Osteoblast (primary cell): ENCODE measurements at regions not wholly inside any gene's neighbourhood (a gene's known extent, or its start where the extent isn't known, plus 50 kb on each side); places are given as distances from the start of the nearest gene placed in this dataset.
"Not testable (repeated sequence)": the region's sequence is repeated elsewhere in the genome, so short reads cannot be mapped to it uniquely, and the experiment has no call there.

ENCODE experiments used
- DNase-seq: peaks from one replicate; pipeline ENCODE4 v3.0.0; 2011; ENCODE audit warnings: low spot score, mixed read lengths; ENCODE audit not compliant: insufficient read length; ENCODE audit errors: missing footprints
- H2AFZ ChIP-seq: 2 replicates; pipeline ENCODE4 v1.6.0; 2011; ENCODE audit warnings: mild to moderate bottlenecking, low read length
- H3K27ac ChIP-seq: 2 replicates; pipeline ENCODE4 v1.5.1; 2011; ENCODE audit warnings: mild to moderate bottlenecking, low read depth, low read length, moderate library complexity
- H3K27me3 ChIP-seq: 2 replicates; pipeline ENCODE4 v1.6.0; 2012; ENCODE audit warnings: mild to moderate bottlenecking, control low read depth, inconsistent platforms, low read length, moderate library complexity; ENCODE audit not compliant: insufficient read depth
- H3K36me3 ChIP-seq: 2 replicates; pipeline ENCODE4 v1.5.1; 2011; ENCODE audit warnings: mild to moderate bottlenecking, low read length, control low read depth, moderate library complexity; ENCODE audit not compliant: insufficient read depth
- H3K4me1 ChIP-seq: 2 replicates; pipeline ENCODE4 v1.5.1; 2011; ENCODE audit warnings: mild to moderate bottlenecking, low read length, control low read depth, moderate library complexity; ENCODE audit not compliant: insufficient read depth
- H3K4me2 ChIP-seq: 2 replicates; pipeline ENCODE4 v1.6.0; 2011; ENCODE audit warnings: mild to moderate bottlenecking, low read length; ENCODE audit not compliant: insufficient read depth
- H3K4me3 ChIP-seq: fragments of 200-600 bp; sonication (generic); 3 replicates; pipeline ENCODE4 v1.5.1; 2012; ENCODE audit warnings: mild to moderate bottlenecking, low read length, inconsistent platforms; ENCODE audit not compliant: insufficient read depth
- H3K79me2 ChIP-seq: 2 replicates; pipeline ENCODE4 v1.6.0; 2012; ENCODE audit warnings: mild to moderate bottlenecking, low read length, control low read depth, inconsistent platforms; ENCODE audit not compliant: insufficient read depth
- H3K9me3 ChIP-seq: 2 replicates; pipeline ENCODE4 v1.5.1; 2011; ENCODE audit warnings: low read depth, low read length, control low read depth
- H4K20me1 ChIP-seq: 2 replicates; pipeline ENCODE4 v1.6.0; 2012; ENCODE audit warnings: mild to moderate bottlenecking, low read length, control low read depth; ENCODE audit not compliant: insufficient read depth
- TF ChIP-seq, protein P1 (sequence below): IDR thresholded peaks from 2 replicates; pipeline ENCODE4 v1.5.1; 2011; ENCODE audit warnings: mild to moderate bottlenecking, low read depth, low read length, moderate library complexity; ENCODE audit errors: extremely low read depth

DNA sequence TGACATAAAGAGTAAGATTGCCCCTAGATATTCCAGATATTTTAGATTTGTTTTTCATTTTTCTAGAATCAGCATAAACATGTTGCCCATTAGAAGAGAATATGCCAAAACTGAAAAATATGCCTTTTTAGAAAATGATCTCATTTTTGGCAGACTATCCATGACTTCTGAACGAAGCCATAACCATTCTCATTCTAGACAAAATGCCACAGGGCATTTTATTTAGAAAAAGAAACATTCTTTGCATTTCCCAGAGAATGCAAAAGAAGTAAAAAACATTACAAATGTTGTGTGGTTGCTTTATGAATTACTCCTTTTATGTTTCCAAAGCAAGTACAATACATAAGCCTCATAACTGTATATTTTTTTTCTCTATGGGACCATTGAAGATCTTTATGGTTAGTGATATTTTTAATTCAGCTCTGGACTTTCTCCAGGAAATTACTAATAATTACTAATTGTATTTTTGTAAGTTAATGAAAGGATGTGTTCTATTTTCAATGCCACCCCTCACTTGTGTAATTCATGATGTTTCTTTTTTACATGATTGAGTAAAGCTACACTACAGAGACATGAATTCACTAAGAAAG, 109.6 kb upstream of the SEM1 start:
- TF ChIP-seq, protein P1, sequence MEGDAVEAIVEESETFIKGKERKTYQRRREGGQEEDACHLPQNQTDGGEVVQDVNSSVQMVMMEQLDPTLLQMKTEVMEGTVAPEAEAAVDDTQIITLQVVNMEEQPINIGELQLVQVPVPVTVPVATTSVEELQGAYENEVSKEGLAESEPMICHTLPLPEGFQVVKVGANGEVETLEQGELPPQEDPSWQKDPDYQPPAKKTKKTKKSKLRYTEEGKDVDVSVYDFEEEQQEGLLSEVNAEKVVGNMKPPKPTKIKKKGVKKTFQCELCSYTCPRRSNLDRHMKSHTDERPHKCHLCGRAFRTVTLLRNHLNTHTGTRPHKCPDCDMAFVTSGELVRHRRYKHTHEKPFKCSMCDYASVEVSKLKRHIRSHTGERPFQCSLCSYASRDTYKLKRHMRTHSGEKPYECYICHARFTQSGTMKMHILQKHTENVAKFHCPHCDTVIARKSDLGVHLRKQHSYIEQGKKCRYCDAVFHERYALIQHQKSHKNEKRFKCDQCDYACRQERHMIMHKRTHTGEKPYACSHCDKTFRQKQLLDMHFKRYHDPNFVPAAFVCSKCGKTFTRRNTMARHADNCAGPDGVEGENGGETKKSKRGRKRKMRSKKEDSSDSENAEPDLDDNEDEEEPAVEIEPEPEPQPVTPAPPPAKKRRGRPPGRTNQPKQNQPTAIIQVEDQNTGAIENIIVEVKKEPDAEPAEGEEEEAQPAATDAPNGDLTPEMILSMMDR: no peak
- Histone ChIP-seq H3K36me3 (no peaks in the 10 kb centered on the region), H3K27me3 (no peaks in the 10 kb centered on the region), H3K4me3 (no peak overlapping the region), H3K4me1 (peaks cover 6% of the 10 kb centered on the region), H3K27ac (no peak overlapping the region), H3K4me2 (no peak overlapping the region), H4K20me1 (no peaks in the 10 kb centered on the region), H3K79me2 (no peaks in the 10 kb centered on the region), H2AFZ (no peak overlapping the region), H3K9me3 (no peaks in the 10 kb centered on the region)
- no peak for DNase-seq

DNA sequence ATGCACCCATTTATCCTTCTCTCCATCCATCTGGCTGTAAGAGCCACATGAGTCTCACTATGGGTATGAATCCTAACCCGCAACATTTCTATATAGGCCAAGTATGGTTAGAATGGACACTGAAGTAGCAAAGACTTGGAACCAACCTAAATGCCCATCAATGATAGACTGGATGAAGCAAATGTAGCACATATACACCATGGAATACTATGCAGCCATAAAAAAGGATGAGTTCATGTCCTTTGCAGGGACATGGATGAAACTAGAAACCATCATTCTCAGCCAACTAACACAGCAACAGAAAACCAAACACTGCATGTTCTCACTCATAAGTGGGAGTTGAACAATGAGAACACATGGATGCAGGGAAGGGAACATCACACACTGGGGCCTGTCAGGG, 111.5 kb upstream of the SEM1 start:
- H3K4me3 ChIP-seq, H2AFZ ChIP-seq, H3K4me2 ChIP-seq, H3K9me3 ChIP-seq, H3K4me1 ChIP-seq, H3K27me3 ChIP-seq, DNase-seq, H3K27ac ChIP-seq, H3K79me2 ChIP-seq, H4K20me1 ChIP-seq, H3K36me3 ChIP-seq: not testable (repeated sequence)

DNA sequence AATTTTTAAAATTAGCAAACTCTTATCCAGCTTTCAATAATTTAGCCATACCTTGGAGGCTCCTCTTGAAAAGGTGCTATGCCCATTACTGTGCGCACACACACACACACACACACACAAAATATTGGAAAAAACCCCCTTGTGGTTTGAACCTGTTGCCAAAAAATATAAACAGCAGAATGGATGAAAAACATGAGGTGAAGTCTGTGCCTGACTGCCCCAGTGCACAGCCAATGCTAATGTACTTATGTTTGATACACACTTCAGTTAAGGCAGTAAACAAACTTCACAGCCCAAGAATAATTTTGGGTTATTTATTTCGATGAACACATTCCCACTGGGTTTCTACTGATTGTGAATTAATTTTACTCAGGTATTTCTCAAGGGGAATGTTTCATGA, 113.2 kb upstream of the SEM1 start:
- Histone ChIP-seq H2AFZ (no peak overlapping the region), H3K27me3 (no peaks in the 10 kb centered on the region), H3K4me3 (no peak overlapping the region), H3K79me2 (no peaks in the 10 kb centered on the region), H3K36me3 (no peaks in the 10 kb centered on the region), H3K4me1 (peaks cover 6% of the 10 kb centered on the region), H3K4me2 (no peak overlapping the region), H3K27ac (no peak overlapping the region), H4K20me1 (no peaks in the 10 kb centered on the region), H3K9me3 (no peaks in the 10 kb centered on the region)
- no peak for DNase-seq
- TF ChIP-seq, protein P1: no peak

DNA sequence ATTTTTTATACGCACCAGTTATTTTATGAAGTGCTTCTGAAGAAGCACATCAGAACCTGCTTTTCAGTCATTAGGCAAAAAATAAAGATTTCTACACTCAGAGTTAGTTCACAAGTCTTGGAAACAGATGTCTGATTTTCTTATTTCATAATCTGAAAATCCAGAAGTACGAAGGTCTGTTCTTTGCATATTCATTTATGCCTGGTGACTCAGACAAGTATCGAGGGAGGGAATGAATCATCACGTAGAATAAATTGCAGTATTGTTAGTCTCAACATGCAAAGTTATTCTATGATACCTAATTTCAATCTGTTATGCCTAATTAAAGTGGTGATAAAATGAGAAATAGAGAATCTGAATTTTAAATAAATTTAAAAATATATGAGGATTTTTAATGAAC, 113.6 kb upstream of the SEM1 start:
- no peaks in the 10 kb centered on the region for H4K20me1 ChIP-seq
- DNase-seq: peak; percentile 4
- no peaks in the 10 kb centered on the region for H3K79me2 ChIP-seq
- no peak overlapping the region for H3K4me2 ChIP-seq
- no peaks in the 10 kb centered on the region for H3K27me3 ChIP-seq
- H3K9me3 ChIP-seq: no peaks in the 10 kb centered on the region
- no peak overlapping the region for H3K27ac ChIP-seq
- no peaks in the 10 kb centered on the region for H3K36me3 ChIP-seq
- no peak overlapping the region for H3K4me3 ChIP-seq
- H3K4me1 ChIP-seq: peaks cover 6% of the 10 kb centered on the region
- no peak overlapping the region for H2AFZ ChIP-seq
- TF ChIP-seq, protein P1: no peak
